BE2C (cell line): ENCODE measurements at regions not wholly inside any gene's neighbourhood (a gene's known extent, or its start where the extent isn't known, plus 50 kb on each side); places are given as distances from the start of the nearest gene placed in this dataset.

ENCODE experiments used
- DNase-seq: peaks from one replicate; pipeline ENCODE4 v3.0.0-alpha.2; 2020
- H3K27me3 ChIP-seq: fragments of 250-450 bp; sonication (Bioruptor Pico); 2 replicates; pipeline ENCODE4 v1.5.1; 2020; ENCODE audit warnings: mild to moderate bottlenecking
- H3K36me3 ChIP-seq: fragments of 250-450 bp; sonication (Bioruptor Pico); 2 replicates; pipeline ENCODE4 v1.5.1; 2020; ENCODE audit warnings: mild to moderate bottlenecking
- H3K4me1 ChIP-seq: fragments of 250-450 bp; sonication (Bioruptor Pico); 2 replicates; pipeline ENCODE4 v1.5.1; 2020
- H3K4me3 ChIP-seq: 2 replicates; pipeline ENCODE4 v1.5.1; 2011; ENCODE audit warnings: low read depth, low read length
- H3K9me3 ChIP-seq: fragments of 250-450 bp; sonication (Bioruptor Pico); 2 replicates; pipeline ENCODE4 v1.5.1; 2020
- CTCF ChIP-seq: IDR thresholded peaks from 2 replicates; pipeline ENCODE4 v1.5.1; 2012; ENCODE audit warnings: mild to moderate bottlenecking, low read depth, low read length

GRCh38 chr16:10309271-10309932, 76.5 kb upstream of the ATF7IP2 start:
- no peak overlapping the region for H3K4me3 ChIP-seq
- DNase-seq: no peak
- H3K36me3 ChIP-seq: no peaks in the 10 kb centered on the region
- TF ChIP-seq CTCF: no peak
- H3K27me3 ChIP-seq: no peaks in the 10 kb centered on the region
- H3K4me1 ChIP-seq: no peaks in the 10 kb centered on the region
- H3K9me3 ChIP-seq: no peaks in the 10 kb centered on the region

GRCh38 chr16:10312008-10312407, 73.9 kb upstream of the ATF7IP2 start:
- no peak for TF ChIP-seq CTCF
- DNase-seq: no peak
- Histone ChIP-seq H3K9me3 (no peaks in the 10 kb centered on the region), H3K27me3 (no peaks in the 10 kb centered on the region), H3K4me3 (no peak overlapping the region), H3K4me1 (no peaks in the 10 kb centered on the region), H3K36me3 (no peaks in the 10 kb centered on the region)

- Histone ChIP-seq H3K4me3 (no peak overlapping the region), H3K9me3 (no peaks in the 10 kb centered on the region), H3K27me3 (no peaks in the 10 kb centered on the region), H3K36me3 (no peaks in the 10 kb centered on the region), H3K4me1 (no peaks in the 10 kb centered on the region)
- no peak for TF ChIP-seq CTCF
- no peak for DNase-seq
Observed at GRCh38 chr16:10312784-10313724, 72.8 kb upstream of the ATF7IP2 start.

DNA sequence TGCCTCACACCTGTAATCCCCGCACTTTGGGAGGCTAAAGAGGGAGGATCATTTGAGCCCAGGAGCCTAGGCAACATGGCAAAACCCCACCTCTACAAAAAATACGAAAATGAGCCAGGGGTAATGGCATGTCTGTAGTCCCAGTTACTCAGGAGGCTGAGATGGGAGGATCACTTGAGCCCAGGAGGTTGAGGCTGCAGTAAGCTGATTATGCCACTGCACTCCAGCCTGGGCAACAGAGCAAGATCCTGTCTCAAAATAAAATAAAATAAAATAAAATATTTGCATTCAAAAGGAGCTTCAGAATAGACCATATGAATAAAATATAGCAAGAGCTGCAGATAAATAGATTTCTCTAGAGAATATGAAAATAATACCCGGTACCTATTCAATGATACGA, 71.5 kb upstream of the ATF7IP2 start:
- no peaks in the 10 kb centered on the region for H3K4me1 ChIP-seq
- no peaks in the 10 kb centered on the region for H3K9me3 ChIP-seq
- no peaks in the 10 kb centered on the region for H3K36me3 ChIP-seq
- no peaks in the 10 kb centered on the region for H3K27me3 ChIP-seq
- no peak overlapping the region for H3K4me3 ChIP-seq
- no peak for TF ChIP-seq CTCF
- DNase-seq: no peak

- H3K4me1 ChIP-seq: no peaks in the 10 kb centered on the region
- TF ChIP-seq CTCF: no peak
- no peak for DNase-seq
- H3K36me3 ChIP-seq: no peaks in the 10 kb centered on the region
- no peaks in the 10 kb centered on the region for H3K27me3 ChIP-seq
- H3K4me3 ChIP-seq: no peak overlapping the region
- no peaks in the 10 kb centered on the region for H3K9me3 ChIP-seq
Observed at GRCh38 chr16:10314811-10315210, 71.0 kb upstream of the ATF7IP2 start.
